ENCODE measurements at regions not wholly inside any gene's neighbourhood (a gene's known extent, or its start where the extent isn't known, plus 50 kb on each side); places are given as distances from the start of the nearest gene placed in this dataset.

DNA sequence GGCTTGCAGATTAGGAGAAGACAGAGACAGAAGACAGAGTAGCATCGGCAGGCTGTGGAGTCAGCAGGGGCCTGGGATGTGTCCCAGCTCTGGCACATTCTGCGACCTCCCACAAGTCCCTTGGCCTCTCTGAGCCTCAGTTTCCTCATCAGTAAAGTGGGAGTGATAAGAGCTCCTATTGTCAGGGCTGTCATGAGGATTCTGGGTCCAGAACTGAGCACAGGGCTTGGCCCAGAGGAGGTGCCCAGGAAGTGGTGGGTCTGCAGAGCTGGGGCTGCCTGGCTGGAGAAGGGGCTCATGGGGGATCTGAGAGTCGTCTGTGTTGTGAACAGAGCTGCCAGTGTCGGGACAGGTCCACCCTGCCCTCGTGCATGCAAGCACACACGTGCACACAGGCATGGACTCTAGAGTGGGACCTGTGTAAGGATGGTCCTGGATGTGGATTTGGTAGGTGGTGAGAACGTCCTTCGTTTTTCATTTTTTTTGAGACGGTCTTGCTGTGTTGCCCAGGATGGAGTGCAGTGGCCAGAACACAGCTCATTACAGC, 262.9 kb downstream of the PTPRU start:
- TF ChIP-seq PRDM15 (CRISPR knock-in tag; IDR thresholded peaks at IDR 0.05): no peak
- no peak for TF ChIP-seq SALL2 (CRISPR knock-in tag; IDR thresholded peaks at IDR 0.05)
